GM12873 (cell line): ENCODE measurements at regions not wholly inside any gene's neighbourhood (a gene's known extent, or its start where the extent isn't known, plus 50 kb on each side); places are given as distances from the start of the nearest gene placed in this dataset.

ENCODE experiments used
- CTCF ChIP-seq: IDR thresholded peaks from 2 replicates; pipeline ENCODE4 v1.5.1; 2012; ENCODE audit warnings: low read depth, mild to moderate bottlenecking, moderate library complexity, low read length, control low read depth; ENCODE audit not compliant: insufficient read depth; ENCODE audit errors: missing control alignments

- no peak for TF ChIP-seq CTCF
Measured at GRCh38 chr16:64094181-64094965, 1027.5 kb downstream of the CDH11 start.

- no peak for TF ChIP-seq CTCF
Measured at GRCh38 chr16:64092271-64092670, 1029.6 kb downstream of the CDH11 start.

- TF ChIP-seq CTCF, result no peak
Measured at GRCh38 chr16:64090327-64090726, 1031.5 kb downstream of the CDH11 start.

- TF ChIP-seq CTCF, result no peak
Measured at GRCh38 chr16:64089697-64090096, 1032.2 kb downstream of the CDH11 start.

- no peak for TF ChIP-seq CTCF
Measured at GRCh38 chr16:64088838-64089237, 1033.0 kb downstream of the CDH11 start.

GRCh38 chr16:64085296-64085695 lies 1036.6 kb downstream of the CDH11 start:
- no peak for TF ChIP-seq CTCF

GRCh38 chr16:64084706-64085105 lies 1037.2 kb downstream of the CDH11 start:
- no peak for TF ChIP-seq CTCF
